MV-4-11 (cell line): ENCODE measurements at regions not wholly inside any gene's neighbourhood (a gene's known extent, or its start where the extent isn't known, plus 50 kb on each side); places are given as distances from the start of the nearest gene placed in this dataset.
A peak's percentile ranks its signal among the peaks of the same experiment; 100 is the strongest.

Experiments
- DNase-seq: peaks from one replicate; lab custom pipeline; 2025; lab: John Stamatoyannopoulos, UW

GRCh38 chr15:93485438-93486327, 396.7 kb upstream of the RGMA start:
- no peak for DNase-seq

GRCh38 chr15:93483923-93484322, 394.9 kb upstream of the RGMA start:
- DNase-seq: no peak

- DNase-seq: no peak
These were observed 393.7 kb upstream of the RGMA start for GRCh38 chr15:93482731-93483130.

- no peak for DNase-seq
These were observed 390.7 kb upstream of the RGMA start for GRCh38 chr15:93479715-93480114.

- no peak for DNase-seq
These were observed 389.9 kb upstream of the RGMA start for GRCh38 chr15:93478947-93479346.

- no peak for DNase-seq
These were observed 388.7 kb upstream of the RGMA start for GRCh38 chr15:93477721-93478120.

- DNase-seq: no peak
These were observed 388.2 kb upstream of the RGMA start for GRCh38 chr15:93477188-93477587.

GRCh38 chr15:93476491-93477177, 387.6 kb upstream of the RGMA start:
- no peak for DNase-seq

- no peak for DNase-seq
These were observed 385.7 kb upstream of the RGMA start for GRCh38 chr15:93474728-93475127.

GRCh38 chr15:93469994-93470393, 381.0 kb upstream of the RGMA start:
- no peak for DNase-seq

GRCh38 chr15:93467337-93467736, 378.3 kb upstream of the RGMA start:
- DNase-seq: no peak

- DNase-seq: no peak
These were observed 377.4 kb upstream of the RGMA start for GRCh38 chr15:93466380-93466779.

GRCh38 chr15:93462690-93463089, 373.7 kb upstream of the RGMA start:
- no peak for DNase-seq

- DNase-seq: no peak
These were observed 371.7 kb upstream of the RGMA start for GRCh38 chr15:93460717-93461116.

- DNase-seq: no peak
These were observed 370.4 kb upstream of the RGMA start for GRCh38 chr15:93459396-93459795.

- no peak for DNase-seq
These were observed 369.6 kb upstream of the RGMA start for GRCh38 chr15:93458597-93458996.

GRCh38 chr15:93454788-93455187, 365.8 kb upstream of the RGMA start:
- DNase-seq: no peak

GRCh38 chr15:93452537-93453211, 363.7 kb upstream of the RGMA start:
- peak; percentile 16 for DNase-seq

GRCh38 chr15:93451822-93452221, 362.8 kb upstream of the RGMA start:
- no peak for DNase-seq

GRCh38 chr15:93451265-93451664, 362.3 kb upstream of the RGMA start:
- no peak for DNase-seq

GRCh38 chr15:93449798-93450197, 360.8 kb upstream of the RGMA start:
- DNase-seq: no peak

- no peak for DNase-seq
These were observed 349.3 kb upstream of the RGMA start for GRCh38 chr15:93438310-93438709.

GRCh38 chr15:93432474-93432873, 343.5 kb upstream of the RGMA start:
- DNase-seq: no peak
